Aorta (tissue), 5 donors: ENCODE measurements at regions not wholly inside any gene's neighbourhood (a gene's known extent, or its start where the extent isn't known, plus 50 kb on each side); places are given as distances from the start of the nearest gene placed in this dataset.

ENCODE experiments used
- ATAC-seq: fragments of 200-7000 bp; cut with Tn5 transposase; one replicate; pipeline ENCODE4 v1.9.1; 2022; ENCODE audit warnings: moderate library complexity; ENCODE audit not compliant: low FRiP score
- DNase-seq, 2 donors: peaks; one replicate each; pipeline ENCODE4 v3.0.0-alpha.2; 2020
- H3K27ac ChIP-seq, 2 donors: one replicate each; pipeline ENCODE4 v1.5.1; 2013; ENCODE audit warnings: low read length in 2 of 2, mild to moderate bottlenecking in 2 of 2, moderate library complexity in 2 of 2, control low read depth in 1 of 2, inconsistent platforms in 1 of 2, low read depth in 1 of 2
- H3K27me3 ChIP-seq, 2 donors: one replicate each; pipeline ENCODE4 v1.6.1; 2013; ENCODE audit warnings: control low read depth in 1 of 2, low read length in 1 of 2, mild to moderate bottlenecking in 1 of 2, moderate library complexity in 1 of 2; ENCODE audit not compliant: insufficient read depth in 2 of 2, control insufficient read depth in 1 of 2
- H3K36me3 ChIP-seq, 2 donors: one replicate each; pipeline ENCODE4 v1.6.1; 2013; ENCODE audit warnings: control low read depth in 1 of 2, low read length in 1 of 2, mild to moderate bottlenecking in 1 of 2; ENCODE audit not compliant: insufficient read depth in 2 of 2, control insufficient read depth in 1 of 2
- H3K4me1 ChIP-seq, 2 donors: one replicate each; pipeline ENCODE4 v1.6.1; 2013; ENCODE audit warnings: low read length in 2 of 2, control low read depth in 1 of 2, mild to moderate bottlenecking in 1 of 2, moderate library complexity in 1 of 2; ENCODE audit not compliant: insufficient read depth in 2 of 2, control insufficient read depth in 1 of 2
- H3K4me3 ChIP-seq, 2 donors: one replicate each; pipeline ENCODE4 v1.5.1; 2013; ENCODE audit warnings: low read length in 2 of 2, control low read depth in 1 of 2, mild to moderate bottlenecking in 1 of 2
- H3K9me3 ChIP-seq: one replicate; pipeline ENCODE4 v1.6.1; 2013; ENCODE audit warnings: mild to moderate bottlenecking, low read length; ENCODE audit not compliant: control insufficient read depth
- WGBS, 2 donors: extraction: QIAGEN DNeasy Blood & Tissue Kit; methylation state at CpG; one replicate each; pipeline ENCODE4 v1.1.7; 2013; 5-methylcytosine and 5-hydroxymethylcytosine counted together
- intact Hi-C, 2 donors: fragments of 100-400 bp; cut with DNase I; formaldehyde crosslinking; loops; one replicate each; pipeline versions ENCODE4 v1.14.2 to v1.15.0; 2022
- donor health status: healthy with polysubstance abuse.
- donor health status: Bipolar disorder and iron deficiency.
- donor health status: DM: no; HTN: no; CAD: no.
- donor health status: DM: no; HTN: no; CAD: no.
- donor health status: DM: yes; HTN: yes; CAD: no.

- ATAC-seq = no peak
- DNase-seq = no peak
- no peak overlapping the region for H3K27ac ChIP-seq
- no peaks in the 10 kb centered on the region for H3K36me3 ChIP-seq
- WGBS, 2 donors = 61 to 63% methylated on average over 6 of the region's 6 CpGs
- no peak overlapping the region for H3K4me3 ChIP-seq
- H3K9me3 ChIP-seq = no peaks in the 10 kb centered on the region
- intact Hi-C loops = no loop called here
- no peaks in the 10 kb centered on the region for H3K4me1 ChIP-seq
- H3K27me3 ChIP-seq = no peaks in the 10 kb centered on the region
Observed at GRCh38 chr5:13427827-13428557, 516.5 kb downstream of the DNAH5 start.

GRCh38 chr5:13412040-13412595, 532.4 kb downstream of the DNAH5 start:
- WGBS, 2 donors = 64 to 72% methylated on average over 6 of the region's 6 CpGs
- Histone ChIP-seq H3K4me1 (no peaks in the 10 kb centered on the region), H3K27ac (no peak overlapping the region), H3K9me3 (no peaks in the 10 kb centered on the region), H3K36me3 (no peaks in the 10 kb centered on the region), H3K27me3 (no peaks in the 10 kb centered on the region), H3K4me3 (no peak overlapping the region)
- ATAC-seq (no peak), DNase-seq (no peak)
- intact Hi-C loops = no loop called here

- intact Hi-C loops = no loop called here
- Histone ChIP-seq H3K4me1 (no peaks in the 10 kb centered on the region), H3K36me3 (no peaks in the 10 kb centered on the region), H3K4me3 (no peak overlapping the region), H3K9me3 (no peaks in the 10 kb centered on the region), H3K27me3 (no peaks in the 10 kb centered on the region), H3K27ac (no peak overlapping the region)
- DNase-seq = no peak
- 0 to 55% methylated on average over 1 of the region's 1 CpG for WGBS, 2 donors
- no peak for ATAC-seq
Observed at GRCh38 chr5:13408616-13409015, 535.9 kb downstream of the DNAH5 start.

DNA sequence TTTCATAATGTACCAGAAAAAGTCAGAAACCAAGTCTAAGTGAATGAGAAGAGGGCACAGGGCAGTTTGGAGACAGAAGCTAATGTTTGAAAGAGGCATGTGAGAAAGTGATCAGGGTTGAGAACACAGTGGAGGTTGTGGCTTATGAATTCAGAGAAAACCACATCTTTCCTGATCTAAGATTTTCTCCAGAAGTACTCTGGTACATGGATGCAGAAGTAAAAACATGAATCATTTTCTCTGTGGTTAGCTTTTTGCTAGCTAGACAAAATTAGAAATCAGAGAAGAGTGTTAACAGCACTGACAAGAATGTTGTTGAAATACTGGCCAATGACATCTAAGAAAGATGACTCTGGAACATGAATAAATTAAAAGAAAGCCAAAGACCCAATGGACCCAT, 541.1 kb downstream of the DNAH5 start:
- Histone ChIP-seq H3K27me3 (no peaks in the 10 kb centered on the region), H3K36me3 (no peaks in the 10 kb centered on the region), H3K4me3 (no peak overlapping the region), H3K4me1 (no peaks in the 10 kb centered on the region), H3K27ac (no peak overlapping the region), H3K9me3 (no peaks in the 10 kb centered on the region)
- no peak for ATAC-seq
- intact Hi-C loops = no loop called here
- DNase-seq = no peak

DNA sequence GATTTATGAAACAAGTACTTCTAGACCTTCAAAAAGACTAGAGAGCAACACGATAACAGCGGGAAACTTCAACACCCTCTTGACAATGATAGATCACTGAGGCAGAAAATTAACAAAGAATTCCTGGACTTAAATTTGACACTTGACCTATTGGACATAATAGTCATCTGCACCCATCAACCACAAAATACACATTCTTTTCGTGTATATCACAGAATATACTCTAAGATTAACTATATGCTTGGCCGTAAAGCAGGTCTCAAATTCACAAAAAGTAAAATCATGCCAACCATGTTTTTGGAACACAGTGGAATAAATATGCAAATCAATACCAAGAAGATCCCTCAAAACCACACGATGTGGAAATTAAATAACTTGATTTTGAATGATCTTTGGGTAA, 559.4 kb downstream of the DNAH5 start:
- no peak for DNase-seq
- no peak for ATAC-seq
- intact Hi-C loops = no loop called here
- Histone ChIP-seq H3K4me3 (no peak overlapping the region), H3K27me3 (no peaks in the 10 kb centered on the region), H3K4me1 (no peaks in the 10 kb centered on the region), H3K9me3 (no peaks in the 10 kb centered on the region), H3K36me3 (no peaks in the 10 kb centered on the region), H3K27ac (no peak overlapping the region)
- WGBS, 2 donors = 70 to 74% methylated on average over 5 of the region's 5 CpGs

GRCh38 chr5:13382232-13382631, 562.3 kb downstream of the DNAH5 start:
- DNase-seq (no peak), ATAC-seq (peak; percentile 40)
- intact Hi-C loops = no loop called here
- H3K4me3 ChIP-seq = no peak overlapping the region
- no peaks in the 10 kb centered on the region for H3K27me3 ChIP-seq
- H3K4me1 ChIP-seq = no peaks in the 10 kb centered on the region
- no peaks in the 10 kb centered on the region for H3K36me3 ChIP-seq
- WGBS, 2 donors = 69 to 73% methylated on average over 3 of the region's 3 CpGs
- no peak overlapping the region for H3K27ac ChIP-seq
- no peaks in the 10 kb centered on the region for H3K9me3 ChIP-seq

DNA sequence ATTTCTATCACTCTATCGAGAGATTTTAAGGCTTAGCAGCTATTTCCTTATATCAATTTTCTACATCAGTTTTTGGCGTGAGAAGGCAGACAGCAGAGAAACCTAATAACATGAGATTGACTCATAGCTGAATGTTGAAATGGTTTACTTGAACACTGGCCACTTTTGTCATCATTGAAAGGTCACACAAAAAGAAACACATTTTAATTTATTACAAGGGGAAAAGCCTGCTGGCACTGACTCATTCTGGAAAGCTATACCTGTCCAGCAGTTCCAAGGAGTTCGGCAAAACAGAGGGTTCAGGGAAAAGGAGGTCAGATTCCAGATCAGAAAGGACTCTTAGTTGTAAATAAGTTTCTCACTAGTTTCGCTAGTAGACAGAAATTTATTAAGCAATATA, 566.4 kb downstream of the DNAH5 start:
- Histone ChIP-seq H3K9me3 (no peaks in the 10 kb centered on the region), H3K4me3 (no peak overlapping the region), H3K36me3 (no peaks in the 10 kb centered on the region), H3K27me3 (no peaks in the 10 kb centered on the region), H3K4me1 (no peaks in the 10 kb centered on the region), H3K27ac (no peak overlapping the region)
- 67 to 68% methylated on average over 4 of the region's 4 CpGs for WGBS, 2 donors
- no peak for ATAC-seq
- intact Hi-C loops = no loop called here
- no peak for DNase-seq

DNA sequence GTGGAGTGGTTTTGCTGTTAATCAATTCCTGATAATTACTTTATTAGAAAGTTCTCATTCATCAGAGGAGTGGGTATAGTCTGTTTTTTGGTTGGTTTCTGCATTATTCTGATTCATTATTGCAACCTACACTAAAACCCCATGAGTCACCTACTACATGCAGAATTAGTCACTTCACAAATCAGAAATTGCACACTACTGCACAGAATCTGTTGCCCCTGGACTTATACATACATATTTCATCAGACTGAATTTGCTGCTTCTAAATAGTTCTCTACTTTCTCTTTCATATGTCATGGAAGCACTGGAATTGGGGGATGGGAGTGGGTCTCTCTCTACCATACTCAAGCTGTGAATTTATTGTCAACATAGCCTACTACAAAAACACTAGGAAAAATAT, 585.1 kb downstream of the DNAH5 start:
- intact Hi-C loops = no loop called here
- H3K4me1 ChIP-seq = no peaks in the 10 kb centered on the region
- no peaks in the 10 kb centered on the region for H3K9me3 ChIP-seq
- H3K27me3 ChIP-seq = no peaks in the 10 kb centered on the region
- H3K36me3 ChIP-seq = no peaks in the 10 kb centered on the region
- DNase-seq (no peak), ATAC-seq (no peak)
- H3K4me3 ChIP-seq = no peak overlapping the region
- no peak overlapping the region for H3K27ac ChIP-seq

DNA sequence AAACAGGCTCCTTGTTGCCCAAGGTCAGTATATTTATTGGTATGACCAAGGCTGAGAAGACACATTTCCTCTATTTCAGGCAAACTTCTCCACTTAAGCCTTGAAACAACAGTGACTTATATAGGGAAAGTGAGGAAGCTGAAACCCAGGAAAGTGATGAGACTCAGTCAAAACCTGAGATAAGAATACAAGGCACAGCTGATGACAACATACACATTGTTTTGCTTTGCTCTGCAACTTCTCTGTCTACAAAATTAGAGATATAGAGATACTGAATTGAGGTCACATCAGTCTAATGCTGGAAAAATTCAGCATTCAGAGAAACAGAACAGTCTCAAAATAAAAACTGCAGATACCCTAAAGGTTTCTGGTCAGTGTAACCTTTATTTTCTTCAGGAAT, 586.1 kb downstream of the DNAH5 start:
- H3K4me3 ChIP-seq = no peak overlapping the region
- H3K36me3 ChIP-seq = no peaks in the 10 kb centered on the region
- no peaks in the 10 kb centered on the region for H3K27me3 ChIP-seq
- ATAC-seq = no peak
- intact Hi-C loops = no loop called here
- DNase-seq = no peak
- no peak overlapping the region for H3K27ac ChIP-seq
- H3K9me3 ChIP-seq = no peaks in the 10 kb centered on the region
- no peaks in the 10 kb centered on the region for H3K4me1 ChIP-seq
